ENCODE measurements at regions not wholly inside any gene's neighbourhood (a gene's known extent, or its start where the extent isn't known, plus 50 kb on each side); places are given as distances from the start of the nearest gene placed in this dataset.

DNA sequence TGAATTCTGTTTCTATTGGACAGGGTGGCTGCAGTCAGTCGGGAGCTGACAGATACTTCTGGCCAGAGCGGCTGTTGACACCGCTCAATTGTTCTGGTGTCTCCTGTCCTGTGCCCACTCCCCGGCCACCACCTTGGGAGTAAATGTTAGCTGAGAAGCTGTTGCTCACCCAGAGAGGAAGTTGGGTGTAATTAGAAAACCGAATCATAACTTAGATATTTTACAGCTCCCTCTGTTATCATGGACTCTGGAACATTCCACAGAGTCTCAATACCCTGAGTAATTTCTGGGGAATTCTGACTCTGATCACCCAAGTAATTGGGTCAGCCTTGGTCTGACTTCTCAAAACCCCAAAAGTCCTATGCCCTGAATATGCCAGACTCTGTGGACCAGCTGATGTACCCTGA, 58.3 kb upstream of the RFLNA start:
- no peak for FAIRE-seq
- no peak for DNase-seq (ENCODE audit: insufficient read length, low spot score)

- DNase-seq (ENCODE audit: insufficient read length, low spot score) = no peak
- FAIRE-seq = no peak
Measured at GRCh38 chr12:124238886-124239285, 56.0 kb upstream of the RFLNA start.

GRCh38 chr12:124240493-124240892, 54.4 kb upstream of the RFLNA start:
- peak; percentile 24 for DNase-seq (ENCODE audit: insufficient read length, low spot score)

DNA sequence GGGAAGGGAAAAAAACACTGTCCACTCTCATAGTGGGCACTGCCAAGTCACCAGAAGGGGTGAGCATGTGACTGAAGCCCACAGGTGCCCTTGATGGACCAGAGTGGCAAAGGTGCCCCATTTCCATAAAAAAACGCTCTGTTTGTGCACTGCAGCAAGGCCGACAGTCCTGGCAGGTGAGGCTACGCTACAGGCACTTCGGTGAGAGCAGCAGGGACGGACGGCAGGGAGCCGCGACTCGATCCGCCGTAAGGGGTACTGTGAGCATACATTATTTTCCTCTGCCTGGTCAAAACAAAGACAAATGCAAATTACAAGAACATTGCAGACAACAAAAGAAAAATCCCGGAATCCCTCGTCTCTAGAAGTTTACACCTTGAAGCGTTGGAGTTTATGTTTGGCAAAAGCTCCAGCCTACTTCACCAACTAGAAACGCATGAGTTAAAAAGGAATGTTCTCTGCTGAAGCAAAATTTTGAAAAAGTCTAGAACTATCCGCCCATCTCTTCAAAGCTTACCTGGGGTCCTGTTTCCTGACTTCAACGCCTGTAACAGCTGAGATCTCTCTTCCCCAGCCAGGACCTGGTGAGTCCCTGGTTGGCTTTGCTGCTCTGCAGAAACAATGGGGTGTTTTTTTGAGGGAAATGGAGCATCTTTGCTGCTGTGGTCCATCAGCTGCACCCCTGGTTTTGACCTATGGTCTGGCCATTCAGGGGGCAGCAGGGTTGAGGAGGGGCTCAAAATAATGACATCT, 52.9 kb upstream of the RFLNA start:
- FAIRE-seq (no peak), DNase-seq (ENCODE audit: insufficient read length, low spot score) (no peak)

More at GRCh38 chr12:124240493-124240892, 54.4 kb upstream of the RFLNA start:
- peak; percentile 26 for FAIRE-seq

DNA sequence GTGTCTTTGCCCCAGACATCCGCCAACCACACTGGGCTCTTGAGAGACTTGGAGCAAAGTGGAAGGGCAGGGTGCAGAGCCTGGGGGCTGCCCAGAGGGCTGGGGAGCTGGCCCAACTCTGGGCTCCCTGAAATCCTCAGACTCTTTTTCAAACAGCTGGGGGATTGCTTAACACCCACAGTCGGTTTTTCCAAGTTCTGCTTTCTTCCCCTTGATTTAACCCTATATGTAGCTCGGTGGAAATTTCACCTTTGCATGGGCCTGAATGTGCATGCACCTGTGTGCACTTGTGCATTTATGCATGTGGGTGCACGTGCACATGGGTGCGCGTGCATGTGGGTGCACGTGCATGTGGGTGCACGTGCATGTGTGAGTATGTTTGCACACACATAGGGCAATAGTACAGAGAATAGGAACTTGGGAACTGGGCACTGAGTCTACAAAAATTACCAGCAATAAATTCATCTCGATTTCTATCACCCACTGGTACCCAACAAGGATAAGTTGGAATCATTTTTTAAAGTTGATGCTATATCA, 52.3 kb upstream of the RFLNA start:
- FAIRE-seq (no peak), DNase-seq (ENCODE audit: insufficient read length, low spot score) (no peak)

DNA sequence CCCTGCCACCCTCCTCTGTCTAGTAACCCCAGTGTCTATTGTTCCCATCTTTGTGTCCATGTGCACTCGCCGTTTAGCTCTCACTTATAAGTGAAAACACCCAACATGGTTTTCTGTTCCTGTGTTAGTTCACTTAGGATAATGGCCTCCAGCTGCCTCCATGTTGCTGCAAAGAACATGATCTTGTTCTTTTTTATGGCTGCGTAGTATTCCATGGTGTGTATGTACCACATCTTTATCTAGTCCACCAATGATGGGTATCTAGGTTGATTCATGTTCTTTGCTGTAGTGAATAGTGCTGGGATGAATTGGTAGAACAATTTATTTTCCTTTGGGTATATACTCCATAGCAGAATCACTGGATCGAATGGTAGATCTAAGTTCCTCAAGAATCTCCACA, 51.0 kb upstream of the RFLNA start:
- no peak for FAIRE-seq
- DNase-seq (ENCODE audit: insufficient read length, low spot score) = no peak
